ENCODE measurements at regions not wholly inside any gene's neighbourhood (a gene's known extent, or its start where the extent isn't known, plus 50 kb on each side); places are given as distances from the start of the nearest gene placed in this dataset.

- no peak for TF ChIP-seq POLR2AphosphoS5 (IDR thresholded peaks at IDR 0.05; ENCODE audit: low read depth, low read length)
- TF ChIP-seq FOXP2 (optimal IDR thresholded peaks at IDR 0.05; ENCODE audit: borderline replicate concordance, extremely low read depth, extremely low read length, insufficient read depth), result no peak
- TF ChIP-seq TAF1 (IDR thresholded peaks at IDR 0.05; ENCODE audit: borderline replicate concordance, insufficient read depth, low read length), result no peak
- no peak for TF ChIP-seq SIN3A (IDR thresholded peaks at IDR 0.05; ENCODE audit: borderline replicate concordance, insufficient read depth, low read length)
- no peak for TF ChIP-seq REST (IDR thresholded peaks at IDR 0.05; ENCODE audit: insufficient read depth in 1 of 2, low read depth in 2 of 2, low read length in 2 of 2)
Measured at GRCh38 chr18:38616306-38616705, 1050.7 kb upstream of the CELF4 start.

- TF ChIP-seq REST (IDR thresholded peaks at IDR 0.05; ENCODE audit: insufficient read depth in 1 of 2, low read depth in 2 of 2, low read length in 2 of 2), result no peak
Measured at GRCh38 chr18:38612904-38613303, 1047.3 kb upstream of the CELF4 start.

GRCh38 chr18:38611036-38611964 lies 1045.7 kb upstream of the CELF4 start:
- TF ChIP-seq POLR2AphosphoS5 (IDR thresholded peaks at IDR 0.05; ENCODE audit: low read depth, low read length) (no peak), TAF1 (IDR thresholded peaks at IDR 0.05; ENCODE audit: borderline replicate concordance, insufficient read depth, low read length) (no peak), REST (IDR thresholded peaks at IDR 0.05; ENCODE audit: insufficient read depth in 1 of 2, low read depth in 2 of 2, low read length in 2 of 2) (no peak), FOXP2 (optimal IDR thresholded peaks at IDR 0.05; ENCODE audit: borderline replicate concordance, extremely low read depth, extremely low read length, insufficient read depth) (no peak), SIN3A (IDR thresholded peaks at IDR 0.05; ENCODE audit: borderline replicate concordance, insufficient read depth, low read length) (no peak)

GRCh38 chr18:38606841-38607240 lies 1041.2 kb upstream of the CELF4 start:
- TF ChIP-seq FOXP2 (optimal IDR thresholded peaks at IDR 0.05; ENCODE audit: borderline replicate concordance, extremely low read depth, extremely low read length, insufficient read depth), result no peak

- no peak for TF ChIP-seq TAF1 (IDR thresholded peaks at IDR 0.05; ENCODE audit: borderline replicate concordance, insufficient read depth, low read length)
Measured at GRCh38 chr18:38602341-38602740, 1036.7 kb upstream of the CELF4 start.

- no peak for TF ChIP-seq REST (IDR thresholded peaks at IDR 0.05; ENCODE audit: insufficient read depth in 1 of 2, low read depth in 2 of 2, low read length in 2 of 2)
- TF ChIP-seq TAF1 (IDR thresholded peaks at IDR 0.05; ENCODE audit: borderline replicate concordance, insufficient read depth, low read length), result no peak
- no peak for TF ChIP-seq POLR2AphosphoS5 (IDR thresholded peaks at IDR 0.05; ENCODE audit: low read depth, low read length)
- no peak for TF ChIP-seq FOXP2 (optimal IDR thresholded peaks at IDR 0.05; ENCODE audit: borderline replicate concordance, extremely low read depth, extremely low read length, insufficient read depth)
- TF ChIP-seq SIN3A (IDR thresholded peaks at IDR 0.05; ENCODE audit: borderline replicate concordance, insufficient read depth, low read length), result no peak
Measured at GRCh38 chr18:38587571-38587970, 1022.0 kb upstream of the CELF4 start.

All from PFSK-1 (cell line).